Heart right ventricle (tissue), 16 donors: ENCODE measurements at regions not wholly inside any gene's neighbourhood (a gene's known extent, or its start where the extent isn't known, plus 50 kb on each side); places are given as distances from the start of the nearest gene placed in this dataset.

ENCODE experiments used
- ATAC-seq, 8 donors: fragments of 200-7000 bp; cut with Tn5 transposase; one replicate each; pipeline ENCODE4 v1.9.1; 2020; ENCODE audit warnings: mild to moderate bottlenecking in 8 of 8, moderate library complexity in 8 of 8, moderate number of reproducible peaks in 1 of 8
- DNase-seq, 2 donors: peaks; one replicate each; pipeline ENCODE4 v3.0.0-alpha.2; 2020
- H3K27ac ChIP-seq, 10 donors: fragments of 200-600 bp; sonication (generic) in 2 of 10; one replicate each; pipeline versions ENCODE4 v1.5.0 to v1.8.0; 2020 to 2022; ENCODE audit warnings: mild to moderate bottlenecking in 3 of 10
- H3K27me3 ChIP-seq, 7 donors: fragments of 200-600 bp; one replicate each; pipeline ENCODE4 v1.8.0; 2021 to 2022; ENCODE audit warnings: mild to moderate bottlenecking in 2 of 7
- H3K36me3 ChIP-seq, 9 donors: fragments of 200-600 bp; sonication (generic) in 1 of 9; one replicate each; pipeline versions ENCODE4 v1.5.0 to v1.8.0; 2020 to 2022; ENCODE audit warnings: mild to moderate bottlenecking in 2 of 9
- H3K4me1 ChIP-seq, 9 donors: fragments of 200-600 bp; sonication (generic) in 1 of 9; one replicate each; pipeline versions ENCODE4 v1.5.0 to v1.8.0; 2020 to 2022; ENCODE audit warnings: mild to moderate bottlenecking in 4 of 9
- H3K4me3 ChIP-seq, 10 donors: fragments of 200-600 bp; sonication (generic) in 2 of 10; one replicate each; pipeline versions ENCODE4 v1.5.0 to v1.8.0; 2020 to 2022; ENCODE audit warnings: mild to moderate bottlenecking in 7 of 10, moderate library complexity in 2 of 10
- H3K9me3 ChIP-seq, 11 donors: fragments of 200-600 bp in 10 of 11; sonication (generic) in 2 of 11; one replicate each; pipeline versions ENCODE4 v1.5.0 to v1.8.0; 2013 to 2022; ENCODE audit warnings: mild to moderate bottlenecking in 2 of 11, control low read depth in 1 of 11, moderate library complexity in 1 of 11
- CTCF ChIP-seq, 9 donors: fragments of 200-600 bp; sonication (generic) in 2 of 9; IDR thresholded peaks; one replicate each; pipeline versions ENCODE4 v1.5.0 to v1.8.0; 2021 to 2022; ENCODE audit warnings: antibody characterized with exemption in 9 of 9, mild to moderate bottlenecking in 5 of 9, moderate library complexity in 1 of 9
- WGBS, 2 donors: extraction: QIAGEN DNeasy Blood & Tissue Kit; methylation state at CpG; one replicate each; pipeline ENCODE4 v1.1.7; 2013; ENCODE audit warnings: inconsistent platforms in 1 of 2; 5-methylcytosine and 5-hydroxymethylcytosine counted together
- intact Hi-C, 10 donors: fragments of 100-400 bp; cut with DNase I; formaldehyde crosslinking; loops; one replicate each; pipeline versions ENCODE4 v1.11.1 to v1.14.2; 2022
- donor health status: Arrhythmogenic right ventricular cardiomyopathy.
- donor health status: ischemic (EF 13 %, LVEDD 7.1; RV severe dilation, severe dysfunction).
- donor health status: healthy with polysubstance abuse.
- donor health status: DM: no; HTN: yes; CAD: no.
- donor health status: DM: no; HTN: no; CAD: no.
- donor health status: ischemic (EF 25% LVEDD 6.9; RV normal size, moderate dysfunction).
- donor health status: ischemic (EF 25% LVEDD 5.7; RV mildly dilated, moderate dysfunction).
- donor health status: healthy.
- donor health status: DM: yes; HTN: yes; CAD: no.
- donor health status: Ischemic cardiomyopathy.
- donor health status: ischemic (EF 35%, LVEDD 5.7; RV mildly dilated, moderate dysfunction).
- donor health status: nonischemic (EF 11% LVEDD 7.7; RV severe dilation, severe dysfunction).
- donor health status: DM: yes; HTN: yes; CAD: no.
- donor health status: PGD.
- donor health status: ischemic (EF 29% LVEDD 5.4; RV normal size, mild dysfunction).
- donor health status: nonischemic (EF 23%, LVEDD 6.1; RV moderate dilation, normal function).

- no peak overlapping the region for H3K4me3 ChIP-seq
- DNase-seq (no peak), ATAC-seq (no peak)
- no peaks in the 10 kb centered on the region for H3K9me3 ChIP-seq
- no peaks in the 10 kb centered on the region for H3K4me1 ChIP-seq
- H3K27ac ChIP-seq, result no peak overlapping the region
- H3K27me3 ChIP-seq, result peaks cover 0 to 3% (median 0%) of the 10 kb centered on the region in 7 donors
- intact Hi-C loops, result loop anchor here in 1 of 10 donors (10.0 kb wide), 1 partner anchor 279 kb away; no protein-coding TSS in a partner anchor
- no peaks in the 10 kb centered on the region for H3K36me3 ChIP-seq
- no peak for TF ChIP-seq CTCF (IDR thresholded peaks at IDR 0.05)
- WGBS, 2 donors, result 73 to 78% methylated on average over 6 of the region's 6 CpGs
These were observed 203.7 kb upstream of the TAS2R1 start for GRCh38 chr5:9833871-9834270.

GRCh38 chr5:9832921-9833320, 202.8 kb upstream of the TAS2R1 start:
- H3K9me3 ChIP-seq, result no peaks in the 10 kb centered on the region
- no peak for TF ChIP-seq CTCF (IDR thresholded peaks at IDR 0.05)
- ATAC-seq, result no peak
- no peaks in the 10 kb centered on the region for H3K36me3 ChIP-seq
- 71 to 79% methylated on average over 5 of the region's 5 CpGs for WGBS, 2 donors
- no peak overlapping the region for H3K27ac ChIP-seq
- H3K27me3 ChIP-seq, result peaks cover 0 to 3% (median 0%) of the 10 kb centered on the region in 7 donors
- intact Hi-C loops, result loop anchor here in 1 of 10 donors (10.0 kb wide), 1 partner anchor 278 kb away; no protein-coding TSS in a partner anchor
- H3K4me1 ChIP-seq, result no peaks in the 10 kb centered on the region
- no peak for DNase-seq
- no peak overlapping the region for H3K4me3 ChIP-seq

GRCh38 chr5:9831823-9832222, 201.7 kb upstream of the TAS2R1 start:
- Histone ChIP-seq H3K9me3 (no peaks in the 10 kb centered on the region), H3K27me3 (peaks cover 0 to 3% (median 0%) of the 10 kb centered on the region in 7 donors), H3K4me1 (no peaks in the 10 kb centered on the region), H3K36me3 (no peaks in the 10 kb centered on the region), H3K27ac (no peak overlapping the region), H3K4me3 (no peak overlapping the region)
- TF ChIP-seq CTCF (IDR thresholded peaks at IDR 0.05), result no peak
- ATAC-seq (no peak), DNase-seq (no peak)
- 88 to 90% methylated on average over 6 of the region's 6 CpGs for WGBS, 2 donors
- intact Hi-C loops, result loop anchor here in 1 of 10 donors (10.0 kb wide), 1 partner anchor 277 kb away; no protein-coding TSS in a partner anchor

GRCh38 chr5:9830184-9830583, 200.0 kb upstream of the TAS2R1 start:
- no peak for DNase-seq
- no peak for ATAC-seq
- H3K9me3 ChIP-seq, result no peaks in the 10 kb centered on the region
- H3K27ac ChIP-seq, result no peak overlapping the region
- intact Hi-C loops, result loop anchor here in 1 of 10 donors (10.0 kb wide), 1 partner anchor 275 kb away; no protein-coding TSS in a partner anchor
- no peak for TF ChIP-seq CTCF (IDR thresholded peaks at IDR 0.05)
- no peaks in the 10 kb centered on the region for H3K36me3 ChIP-seq
- no peak overlapping the region for H3K4me3 ChIP-seq
- no peaks in the 10 kb centered on the region for H3K4me1 ChIP-seq
- peaks cover 0 to 3% (median 0%) of the 10 kb centered on the region in 7 donors for H3K27me3 ChIP-seq
